ENCODE measurements at regions not wholly inside any gene's neighbourhood (a gene's known extent, or its start where the extent isn't known, plus 50 kb on each side); places are given as distances from the start of the nearest gene placed in this dataset.

- DNase-seq (ENCODE audit: low read depth in 2 of 2): no peak
These were observed 187.7 kb downstream of the GPAT3 start for GRCh38 chr4:83723609-83724008.

GRCh38 chr4:83722730-83723269 is 186.9 kb downstream of the GPAT3 start:
- no peak for DNase-seq (ENCODE audit: low read depth in 2 of 2)

GRCh38 chr4:83716874-83717273 is 181.0 kb downstream of the GPAT3 start:
- DNase-seq (ENCODE audit: low read depth in 2 of 2): no peak

- no peak for DNase-seq (ENCODE audit: low read depth in 2 of 2)
These were observed 177.0 kb downstream of the GPAT3 start for GRCh38 chr4:83712890-83713289.

- no peak for DNase-seq (ENCODE audit: low read depth in 2 of 2)
These were observed 173.7 kb downstream of the GPAT3 start for GRCh38 chr4:83709627-83710026.

- no peak for DNase-seq (ENCODE audit: low read depth in 2 of 2)
These were observed 172.7 kb downstream of the GPAT3 start for GRCh38 chr4:83708500-83709175.

- no peak for DNase-seq (ENCODE audit: low read depth in 2 of 2)
These were observed 168.9 kb downstream of the GPAT3 start for GRCh38 chr4:83704786-83705185.

GRCh38 chr4:83703752-83704151 is 167.8 kb downstream of the GPAT3 start:
- DNase-seq (ENCODE audit: low read depth in 2 of 2): no peak

- no peak for DNase-seq (ENCODE audit: low read depth in 2 of 2)
These were observed 165.1 kb downstream of the GPAT3 start for GRCh38 chr4:83701041-83701440.

GRCh38 chr4:83699358-83699757 is 163.4 kb downstream of the GPAT3 start:
- no peak for DNase-seq (ENCODE audit: low read depth in 2 of 2)

GRCh38 chr4:83692028-83692427 is 156.1 kb downstream of the GPAT3 start:
- DNase-seq (ENCODE audit: low read depth in 2 of 2): no peak

- peak; percentile 34 to 39 for DNase-seq (ENCODE audit: low read depth in 2 of 2)
These were observed 150.3 kb downstream of the GPAT3 start for GRCh38 chr4:83686166-83686565.

- no peak for DNase-seq (ENCODE audit: low read depth in 2 of 2)
These were observed 143.8 kb downstream of the GPAT3 start for GRCh38 chr4:83679692-83680091.

GRCh38 chr4:83679254-83679653 is 143.3 kb downstream of the GPAT3 start:
- DNase-seq (ENCODE audit: low read depth in 2 of 2): no peak

GRCh38 chr4:83677656-83678055 is 141.7 kb downstream of the GPAT3 start:
- peak; percentile 16 to 20 for DNase-seq (ENCODE audit: low read depth in 2 of 2)

- DNase-seq (ENCODE audit: low read depth in 2 of 2): no peak
These were observed 128.8 kb downstream of the GPAT3 start for GRCh38 chr4:83664741-83665140.

- DNase-seq (ENCODE audit: low read depth in 2 of 2): no peak
These were observed 128.2 kb downstream of the GPAT3 start for GRCh38 chr4:83664071-83664470.

- no peak for DNase-seq (ENCODE audit: low read depth in 2 of 2)
These were observed 126.3 kb downstream of the GPAT3 start for GRCh38 chr4:83662204-83662603.

GRCh38 chr4:83661359-83661758 is 125.5 kb downstream of the GPAT3 start:
- DNase-seq (ENCODE audit: low read depth in 2 of 2): no peak

- DNase-seq (ENCODE audit: low read depth in 2 of 2): no peak
These were observed 124.7 kb downstream of the GPAT3 start for GRCh38 chr4:83660578-83660977.

- no peak for DNase-seq (ENCODE audit: low read depth in 2 of 2)
These were observed 122.9 kb downstream of the GPAT3 start for GRCh38 chr4:83658806-83659205.

GRCh38 chr4:83657336-83657735 is 121.4 kb downstream of the GPAT3 start:
- no peak for DNase-seq (ENCODE audit: low read depth in 2 of 2)
